ENCODE measurements at regions not wholly inside any gene's neighbourhood (a gene's known extent, or its start where the extent isn't known, plus 50 kb on each side); places are given as distances from the start of the nearest gene placed in this dataset.

- TF ChIP-seq POLR2A (IDR thresholded peaks at IDR 0.05; ENCODE audit: low read depth, low read length) = no peak
- no peak for TF ChIP-seq POLR2AphosphoS5 (IDR thresholded peaks at IDR 0.05; ENCODE audit: low read depth, low read length)
- TF ChIP-seq PAX5 (IDR thresholded peaks at IDR 0.05; ENCODE audit: insufficient read depth, low read length, severe bottlenecking) = no peak
- TF ChIP-seq TAF1 (IDR thresholded peaks at IDR 0.05; ENCODE audit: low read depth, low read length) = no peak
- TF ChIP-seq SPI1 (IDR thresholded peaks at IDR 0.05; ENCODE audit: low read depth, low read length) = no peak
Measured at GRCh38 chr4:25592736-25593135, 62.9 kb upstream of the SLC34A2 start.

All from GM12891 (cell line).